ENCODE measurements at regions not wholly inside any gene's neighbourhood (a gene's known extent, or its start where the extent isn't known, plus 50 kb on each side); places are given as distances from the start of the nearest gene placed in this dataset.

GRCh38 chrY:7182591-7182990 is 271.0 kb upstream of the AMELY start:
- Mint-ChIP-seq H3K4me1 (no peaks in the 10 kb centered on the region), H3K4me3 (no peak overlapping the region), H3K27ac (no peak overlapping the region), H3K27me3 (no peaks in the 10 kb centered on the region), H3K9me3 (peaks cover 22% of the 10 kb centered on the region), H3K36me3 (ENCODE audit: low read depth) (no peaks in the 10 kb centered on the region)
- DNase-seq (no peak), ATAC-seq (no peak)

DNA sequence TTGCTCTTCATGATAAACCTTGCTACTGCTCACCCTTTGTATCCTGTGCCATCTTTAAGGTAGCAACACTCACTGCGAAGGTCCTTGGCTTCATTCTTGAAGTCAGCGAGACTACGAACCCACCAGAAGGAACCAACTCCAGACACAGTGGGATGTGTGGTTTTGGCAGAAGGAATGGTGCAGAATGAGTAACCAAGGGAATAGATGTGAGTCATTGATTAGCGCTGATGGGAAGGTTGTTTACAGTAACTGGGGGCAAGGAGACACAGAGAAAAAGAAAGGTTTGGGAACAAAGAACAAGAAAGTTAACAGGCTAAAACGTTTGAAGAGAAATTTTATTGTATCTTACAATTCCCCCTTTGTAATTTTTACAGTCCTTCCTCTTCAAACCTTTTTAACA is 266.1 kb upstream of the AMELY start:
- H3K27ac Mint-ChIP-seq, result no peak overlapping the region
- no peaks in the 10 kb centered on the region for H3K36me3 Mint-ChIP-seq (ENCODE audit: low read depth)
- no peak overlapping the region for H3K4me3 Mint-ChIP-seq
- DNase-seq, result no peak
- H3K9me3 Mint-ChIP-seq, result peaks cover 1% of the 10 kb centered on the region
- H3K4me1 Mint-ChIP-seq, result no peaks in the 10 kb centered on the region
- H3K27me3 Mint-ChIP-seq, result no peaks in the 10 kb centered on the region
- ATAC-seq, result no peak

DNA sequence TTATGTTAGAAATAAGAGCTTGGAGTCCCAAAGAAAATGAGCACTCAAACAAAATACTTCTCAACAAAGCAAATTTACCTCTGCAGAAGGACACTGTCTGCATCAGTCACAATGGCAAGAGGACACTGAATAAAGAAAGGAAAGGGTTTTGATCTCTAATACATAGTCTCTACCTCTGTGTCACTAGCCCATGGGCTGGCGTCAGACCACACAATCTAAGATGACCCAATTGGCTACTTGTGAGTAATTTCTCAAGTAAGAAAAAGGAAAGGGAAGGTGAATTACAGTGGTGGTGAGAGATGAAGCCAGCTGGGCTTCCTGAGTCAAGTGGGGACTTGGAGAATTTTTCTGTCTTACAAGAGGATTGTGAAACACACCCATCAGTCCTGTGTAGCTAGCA is 257.9 kb upstream of the AMELY start:
- no peak overlapping the region for H3K4me3 Mint-ChIP-seq
- no peaks in the 10 kb centered on the region for H3K36me3 Mint-ChIP-seq (ENCODE audit: low read depth)
- no peaks in the 10 kb centered on the region for H3K27me3 Mint-ChIP-seq
- ATAC-seq, result no peak
- no peak overlapping the region for H3K27ac Mint-ChIP-seq
- no peaks in the 10 kb centered on the region for H3K4me1 Mint-ChIP-seq
- no peaks in the 10 kb centered on the region for H3K9me3 Mint-ChIP-seq
- DNase-seq, result no peak

- no peaks in the 10 kb centered on the region for H3K36me3 Mint-ChIP-seq (ENCODE audit: low read depth)
- no peaks in the 10 kb centered on the region for H3K27me3 Mint-ChIP-seq
- ATAC-seq (no peak), DNase-seq (no peak)
- H3K9me3 Mint-ChIP-seq, result no peaks in the 10 kb centered on the region
- H3K27ac Mint-ChIP-seq, result no peak overlapping the region
- peaks cover 7% of the 10 kb centered on the region for H3K4me1 Mint-ChIP-seq
- H3K4me3 Mint-ChIP-seq, result no peak overlapping the region
Observed at GRCh38 chrY:7141477-7141876, 229.9 kb upstream of the AMELY start.
